ENCODE measurements at regions not wholly inside any gene's neighbourhood (a gene's known extent, or its start where the extent isn't known, plus 50 kb on each side); places are given as distances from the start of the nearest gene placed in this dataset.

DNA sequence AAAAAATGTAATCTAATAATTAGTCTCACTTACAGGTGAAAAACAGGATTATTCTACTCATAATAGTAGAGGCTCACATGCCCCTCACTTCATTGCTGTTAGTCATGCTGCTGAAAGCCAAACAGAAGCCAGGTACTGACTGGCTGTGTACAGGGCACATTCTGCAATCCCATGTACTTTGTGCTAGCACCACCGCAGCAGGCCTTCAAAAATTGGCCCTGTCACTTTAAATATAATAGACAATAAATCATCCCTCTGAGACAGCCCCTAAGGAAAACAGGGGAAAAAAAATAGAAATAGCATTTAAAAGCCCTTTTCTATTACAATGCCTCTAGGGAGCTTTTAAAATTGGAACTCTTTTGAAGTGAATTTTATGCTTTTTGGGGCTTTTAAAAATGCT lies 723.8 kb downstream of the TUSC7 start:
- TF ChIP-seq, protein P1, sequence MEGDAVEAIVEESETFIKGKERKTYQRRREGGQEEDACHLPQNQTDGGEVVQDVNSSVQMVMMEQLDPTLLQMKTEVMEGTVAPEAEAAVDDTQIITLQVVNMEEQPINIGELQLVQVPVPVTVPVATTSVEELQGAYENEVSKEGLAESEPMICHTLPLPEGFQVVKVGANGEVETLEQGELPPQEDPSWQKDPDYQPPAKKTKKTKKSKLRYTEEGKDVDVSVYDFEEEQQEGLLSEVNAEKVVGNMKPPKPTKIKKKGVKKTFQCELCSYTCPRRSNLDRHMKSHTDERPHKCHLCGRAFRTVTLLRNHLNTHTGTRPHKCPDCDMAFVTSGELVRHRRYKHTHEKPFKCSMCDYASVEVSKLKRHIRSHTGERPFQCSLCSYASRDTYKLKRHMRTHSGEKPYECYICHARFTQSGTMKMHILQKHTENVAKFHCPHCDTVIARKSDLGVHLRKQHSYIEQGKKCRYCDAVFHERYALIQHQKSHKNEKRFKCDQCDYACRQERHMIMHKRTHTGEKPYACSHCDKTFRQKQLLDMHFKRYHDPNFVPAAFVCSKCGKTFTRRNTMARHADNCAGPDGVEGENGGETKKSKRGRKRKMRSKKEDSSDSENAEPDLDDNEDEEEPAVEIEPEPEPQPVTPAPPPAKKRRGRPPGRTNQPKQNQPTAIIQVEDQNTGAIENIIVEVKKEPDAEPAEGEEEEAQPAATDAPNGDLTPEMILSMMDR (IDR thresholded peaks at IDR 0.05), result no peak
- TF ChIP-seq POLR2AphosphoS5 (IDR thresholded peaks at IDR 0.05), result no peak

Data from prostate gland (tissue), 2 donors.